ENCODE measurements at regions not wholly inside any gene's neighbourhood (a gene's known extent, or its start where the extent isn't known, plus 50 kb on each side); places are given as distances from the start of the nearest gene placed in this dataset.

DNA sequence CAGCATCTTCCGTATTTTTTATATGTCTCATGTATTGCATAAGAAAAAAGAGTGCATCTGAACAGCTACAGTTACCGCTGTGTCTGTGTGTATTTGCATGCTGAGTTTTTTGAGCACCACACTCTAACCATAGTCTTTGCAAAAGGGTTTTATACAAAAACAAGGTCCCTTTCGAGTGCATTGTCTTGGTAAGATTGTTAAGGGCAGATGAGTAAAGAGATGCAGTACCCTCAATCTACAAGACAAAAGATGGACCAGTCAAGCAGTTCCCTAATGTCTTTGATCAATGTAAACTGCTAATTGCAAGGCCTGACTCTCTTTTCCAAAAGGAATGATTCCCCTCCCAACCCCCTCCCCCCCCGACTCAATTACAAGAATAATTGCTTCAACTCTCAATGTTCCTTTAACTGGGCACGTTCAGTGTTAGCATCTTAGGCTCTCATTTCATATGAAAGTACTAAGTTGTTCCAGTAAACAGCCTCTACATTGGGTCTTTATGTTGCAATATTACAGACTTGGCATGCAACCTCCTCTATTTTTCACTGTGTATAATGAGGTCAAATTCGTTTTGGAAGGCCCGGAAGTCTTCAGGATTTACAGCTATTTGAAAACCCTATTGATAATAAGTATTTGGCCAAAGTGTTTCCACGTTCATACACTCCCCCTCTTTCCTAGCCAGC, 471.4 kb upstream of the RBFOX1 start:
- ChIA-PET RAD21 (ENCODE audit: low non-redundant PET in 1 of 2, low total read pairs in 2 of 2, uncharacterized antibody in 2 of 2, unreplicated experiment in 2 of 2) (no interaction called here), POLR2A (no interaction called here), CTCF (no interaction called here)
- BruUV-seq (replicated peaks) = no TSS peak
- Histone ChIP-seq H3K4me1 (ENCODE audit: control insufficient read depth in 1 of 2, insufficient read depth in 2 of 2, low read length in 2 of 2) (no peaks in the 10 kb centered on the region), H4K20me1 (ENCODE audit: insufficient read depth) (no peaks in the 10 kb centered on the region), H2AFZ (ENCODE audit: low read depth, low read length, poor library complexity, severe bottlenecking) (no peak overlapping the region), H3K79me2 (ENCODE audit: insufficient read depth, low read length) (no peaks in the 10 kb centered on the region), H3K36me3 (ENCODE audit: control insufficient read depth in 1 of 2, insufficient read depth in 2 of 2, low read length in 2 of 2) (no peaks in the 10 kb centered on the region), H3K9me3 (ENCODE audit: control insufficient read depth in 1 of 2, insufficient read depth in 1 of 2, low read depth in 1 of 2, low read length in 2 of 2) (no peaks in the 10 kb centered on the region), H3K4me3 (replicated peaks in 1 of 2; ENCODE audit: low read depth in 1 of 2, low read length in 2 of 2) (no peak overlapping the region), H3K27me3 (ENCODE audit: insufficient read depth, low read length) (no peaks in the 10 kb centered on the region), H3K9ac (ENCODE audit: low read length) (no peak overlapping the region), H3K27ac (ENCODE audit: low read depth, low read length) (no peak overlapping the region), H3K4me2 (ENCODE audit: low read length) (no peak overlapping the region), H3K9me2 (ENCODE audit: insufficient read depth) (no peaks in the 10 kb centered on the region)
- DNase-seq (ENCODE audit: low read depth, low spot score) = no peak
- intact Hi-C loops (cut with micrococcal nuclease) = no loop called here
- ATAC-seq = no peak
- TF ChIP-seq SIN3A (IDR thresholded peaks at IDR 0.05; ENCODE audit: low read depth) (no peak), RAD21 (IDR thresholded peaks at IDR 0.05; ENCODE audit: low read depth) (no peak), JUND (IDR thresholded peaks at IDR 0.05) (no peak), EZH2phosphoT487 (IDR thresholded peaks at IDR 0.05; ENCODE audit: borderline replicate concordance) (no peak), POLR2A (IDR thresholded peaks at IDR 0.05; ENCODE audit: borderline replicate concordance, extremely low read depth, insufficient read depth, insufficient read length) (no peak), ZFX (IDR thresholded peaks at IDR 0.05) (no peak), SRF (IDR thresholded peaks at IDR 0.05; ENCODE audit: low read depth) (no peak), EZH2 (IDR thresholded peaks at IDR 0.05) (no peak), CBX3 (IDR thresholded peaks at IDR 0.05; ENCODE audit: low read depth) (no peak), ELF1 (IDR thresholded peaks at IDR 0.05; ENCODE audit: borderline replicate concordance, low read depth) (no peak), YY1 (IDR thresholded peaks at IDR 0.05; ENCODE audit: extremely low read depth, insufficient replicate concordance, low read depth, low read length) (no peak)
- TF ChIP-seq, protein P1, sequence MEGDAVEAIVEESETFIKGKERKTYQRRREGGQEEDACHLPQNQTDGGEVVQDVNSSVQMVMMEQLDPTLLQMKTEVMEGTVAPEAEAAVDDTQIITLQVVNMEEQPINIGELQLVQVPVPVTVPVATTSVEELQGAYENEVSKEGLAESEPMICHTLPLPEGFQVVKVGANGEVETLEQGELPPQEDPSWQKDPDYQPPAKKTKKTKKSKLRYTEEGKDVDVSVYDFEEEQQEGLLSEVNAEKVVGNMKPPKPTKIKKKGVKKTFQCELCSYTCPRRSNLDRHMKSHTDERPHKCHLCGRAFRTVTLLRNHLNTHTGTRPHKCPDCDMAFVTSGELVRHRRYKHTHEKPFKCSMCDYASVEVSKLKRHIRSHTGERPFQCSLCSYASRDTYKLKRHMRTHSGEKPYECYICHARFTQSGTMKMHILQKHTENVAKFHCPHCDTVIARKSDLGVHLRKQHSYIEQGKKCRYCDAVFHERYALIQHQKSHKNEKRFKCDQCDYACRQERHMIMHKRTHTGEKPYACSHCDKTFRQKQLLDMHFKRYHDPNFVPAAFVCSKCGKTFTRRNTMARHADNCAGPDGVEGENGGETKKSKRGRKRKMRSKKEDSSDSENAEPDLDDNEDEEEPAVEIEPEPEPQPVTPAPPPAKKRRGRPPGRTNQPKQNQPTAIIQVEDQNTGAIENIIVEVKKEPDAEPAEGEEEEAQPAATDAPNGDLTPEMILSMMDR (IDR thresholded peaks at IDR 0.05 in 2 of 3, conservative IDR thresholded peaks at IDR 0.05 in 1 of 3; ENCODE audit: borderline replicate concordance in 1 of 3, insufficient read depth in 1 of 3, low read depth in 2 of 3, low read length in 2 of 3) = no peak
- TF ChIP-seq, protein P2, sequence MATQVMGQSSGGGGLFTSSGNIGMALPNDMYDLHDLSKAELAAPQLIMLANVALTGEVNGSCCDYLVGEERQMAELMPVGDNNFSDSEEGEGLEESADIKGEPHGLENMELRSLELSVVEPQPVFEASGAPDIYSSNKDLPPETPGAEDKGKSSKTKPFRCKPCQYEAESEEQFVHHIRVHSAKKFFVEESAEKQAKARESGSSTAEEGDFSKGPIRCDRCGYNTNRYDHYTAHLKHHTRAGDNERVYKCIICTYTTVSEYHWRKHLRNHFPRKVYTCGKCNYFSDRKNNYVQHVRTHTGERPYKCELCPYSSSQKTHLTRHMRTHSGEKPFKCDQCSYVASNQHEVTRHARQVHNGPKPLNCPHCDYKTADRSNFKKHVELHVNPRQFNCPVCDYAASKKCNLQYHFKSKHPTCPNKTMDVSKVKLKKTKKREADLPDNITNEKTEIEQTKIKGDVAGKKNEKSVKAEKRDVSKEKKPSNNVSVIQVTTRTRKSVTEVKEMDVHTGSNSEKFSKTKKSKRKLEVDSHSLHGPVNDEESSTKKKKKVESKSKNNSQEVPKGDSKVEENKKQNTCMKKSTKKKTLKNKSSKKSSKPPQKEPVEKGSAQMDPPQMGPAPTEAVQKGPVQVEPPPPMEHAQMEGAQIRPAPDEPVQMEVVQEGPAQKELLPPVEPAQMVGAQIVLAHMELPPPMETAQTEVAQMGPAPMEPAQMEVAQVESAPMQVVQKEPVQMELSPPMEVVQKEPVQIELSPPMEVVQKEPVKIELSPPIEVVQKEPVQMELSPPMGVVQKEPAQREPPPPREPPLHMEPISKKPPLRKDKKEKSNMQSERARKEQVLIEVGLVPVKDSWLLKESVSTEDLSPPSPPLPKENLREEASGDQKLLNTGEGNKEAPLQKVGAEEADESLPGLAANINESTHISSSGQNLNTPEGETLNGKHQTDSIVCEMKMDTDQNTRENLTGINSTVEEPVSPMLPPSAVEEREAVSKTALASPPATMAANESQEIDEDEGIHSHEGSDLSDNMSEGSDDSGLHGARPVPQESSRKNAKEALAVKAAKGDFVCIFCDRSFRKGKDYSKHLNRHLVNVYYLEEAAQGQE (IDR thresholded peaks at IDR 0.05; ENCODE audit: low read depth) = no peak
- TF ChIP-seq, protein P3, sequence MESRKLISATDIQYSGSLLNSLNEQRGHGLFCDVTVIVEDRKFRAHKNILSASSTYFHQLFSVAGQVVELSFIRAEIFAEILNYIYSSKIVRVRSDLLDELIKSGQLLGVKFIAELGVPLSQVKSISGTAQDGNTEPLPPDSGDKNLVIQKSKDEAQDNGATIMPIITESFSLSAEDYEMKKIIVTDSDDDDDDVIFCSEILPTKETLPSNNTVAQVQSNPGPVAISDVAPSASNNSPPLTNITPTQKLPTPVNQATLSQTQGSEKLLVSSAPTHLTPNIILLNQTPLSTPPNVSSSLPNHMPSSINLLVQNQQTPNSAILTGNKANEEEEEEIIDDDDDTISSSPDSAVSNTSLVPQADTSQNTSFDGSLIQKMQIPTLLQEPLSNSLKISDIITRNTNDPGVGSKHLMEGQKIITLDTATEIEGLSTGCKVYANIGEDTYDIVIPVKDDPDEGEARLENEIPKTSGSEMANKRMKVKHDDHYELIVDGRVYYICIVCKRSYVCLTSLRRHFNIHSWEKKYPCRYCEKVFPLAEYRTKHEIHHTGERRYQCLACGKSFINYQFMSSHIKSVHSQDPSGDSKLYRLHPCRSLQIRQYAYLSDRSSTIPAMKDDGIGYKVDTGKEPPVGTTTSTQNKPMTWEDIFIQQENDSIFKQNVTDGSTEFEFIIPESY (IDR thresholded peaks at IDR 0.05; ENCODE audit: extremely low read depth, insufficient replicate concordance, low read length) = no peak
- TF ChIP-seq, protein P4, sequence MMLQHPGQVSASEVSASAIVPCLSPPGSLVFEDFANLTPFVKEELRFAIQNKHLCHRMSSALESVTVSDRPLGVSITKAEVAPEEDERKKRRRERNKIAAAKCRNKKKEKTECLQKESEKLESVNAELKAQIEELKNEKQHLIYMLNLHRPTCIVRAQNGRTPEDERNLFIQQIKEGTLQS (IDR thresholded peaks at IDR 0.05) = no peak
